CD14-positive monocyte (primary cell): ENCODE measurements at regions not wholly inside any gene's neighbourhood (a gene's known extent, or its start where the extent isn't known, plus 50 kb on each side); places are given as distances from the start of the nearest gene placed in this dataset.

Source experiments
- DNase-seq, 3 donors: peaks; one replicate each; pipeline ENCODE4 v3.0.0-alpha.2; 2011 to 2022
- H2AFZ ChIP-seq: 2 replicates; pipeline ENCODE4 v1.6.0; 2012; ENCODE audit warnings: mild to moderate bottlenecking, low read depth, low read length, inconsistent platforms; ENCODE audit not compliant: insufficient read depth, poor library complexity, severe bottlenecking
- H3K27ac ChIP-seq, 2 donors: 1 replicate in 1 of 2; 2 replicates in 1 of 2; pipeline ENCODE4 v1.5.1; 2012 to 2013; ENCODE audit warnings: low read length in 2 of 2, control low read depth in 1 of 2, inconsistent platforms in 1 of 2, low read depth in 1 of 2, mild to moderate bottlenecking in 1 of 2
- H3K27me3 ChIP-seq, 2 donors: one replicate each; pipeline versions ENCODE4 v1.6.0 to v1.6.1; 2011 to 2013; ENCODE audit warnings: low read length in 2 of 2; ENCODE audit not compliant: control insufficient read depth in 2 of 2, insufficient read depth in 2 of 2
- H3K36me3 ChIP-seq, 2 donors: replicated peaks in 1 of 2; 1 replicate in 1 of 2; 2 replicates in 1 of 2; pipeline versions ENCODE4 v1.5.1 to v1.6.1; 2012 to 2013; ENCODE audit warnings: low read length in 2 of 2, control low read depth in 1 of 2, inconsistent platforms in 1 of 2, mild to moderate bottlenecking in 1 of 2; ENCODE audit not compliant: insufficient read depth in 2 of 2, control insufficient read depth in 1 of 2
- H3K4me1 ChIP-seq, 2 donors: 1 replicate in 1 of 2; 2 replicates in 1 of 2; pipeline versions ENCODE4 v1.5.1 to v1.6.1; 2012 to 2013; ENCODE audit warnings: low read length in 2 of 2, control low read depth in 1 of 2, inconsistent platforms in 1 of 2, mild to moderate bottlenecking in 1 of 2, moderate library complexity in 1 of 2; ENCODE audit not compliant: insufficient read depth in 2 of 2, control insufficient read depth in 1 of 2
- H3K4me2 ChIP-seq: replicated peaks from 2 replicates; pipeline ENCODE3; 2012; ENCODE audit warnings: low read length, moderate library complexity, mild to moderate bottlenecking; ENCODE audit not compliant: poor library complexity, severe bottlenecking; ENCODE audit errors: extremely low read depth
- H3K4me3 ChIP-seq, 3 experiments: fragments of 200-600 bp in 1 of 3; sonication (generic) in 1 of 3; replicated peaks in 1 of 3; 1 replicate in 2 of 3; 2 replicates in 1 of 3; pipeline ENCODE4 v1.5.1; 2011 to 2013; ENCODE audit warnings: low read length in 3 of 3, mild to moderate bottlenecking in 3 of 3, control low read depth in 2 of 3, low read depth in 2 of 3, inconsistent platforms in 1 of 3, moderate library complexity in 1 of 3
- H3K79me2 ChIP-seq: 2 replicates; pipeline ENCODE4 v1.6.0; 2012; ENCODE audit warnings: mild to moderate bottlenecking, control low read depth, inconsistent platforms, low read length, moderate library complexity; ENCODE audit not compliant: insufficient read depth
- H3K9ac ChIP-seq: 2 replicates; pipeline ENCODE4 v1.6.0; 2017; ENCODE audit warnings: low read length, mild to moderate bottlenecking; ENCODE audit not compliant: insufficient read depth, poor library complexity, severe bottlenecking
- H3K9me3 ChIP-seq, 2 donors: replicated peaks in 1 of 2; 1 replicate in 1 of 2; 2 replicates in 1 of 2; pipeline versions ENCODE4 v1.5.1 to v1.6.1; 2012 to 2013; ENCODE audit warnings: low read length in 2 of 2, control low read depth in 1 of 2; ENCODE audit not compliant: control insufficient read depth in 1 of 2, insufficient read depth in 1 of 2
- H4K20me1 ChIP-seq: 2 replicates; pipeline ENCODE4 v1.6.0; 2012; ENCODE audit warnings: mild to moderate bottlenecking, low read length, control low read depth, moderate library complexity; ENCODE audit not compliant: insufficient read depth
- H3K27ac Mint-ChIP-seq, 7 donors: one replicate each; pipeline ENCODE4 v1.8.0; 2020; ENCODE audit warnings: mild to moderate bottlenecking in 7 of 7, mixed read lengths in 7 of 7, moderate library complexity in 6 of 7, inconsistent platforms in 2 of 7
- H3K27me3 Mint-ChIP-seq, 3 donors: one replicate each; pipeline ENCODE4 v1.8.0; 2021 to 2022; ENCODE audit warnings: low read depth in 3 of 3, mild to moderate bottlenecking in 3 of 3, mixed read lengths in 3 of 3, moderate library complexity in 3 of 3, inconsistent platforms in 1 of 3
- H3K36me3 Mint-ChIP-seq, 2 donors: one replicate each; pipeline ENCODE4 v1.8.0; 2020; ENCODE audit warnings: mixed read lengths in 2 of 2, inconsistent platforms in 1 of 2, mild to moderate bottlenecking in 1 of 2
- H3K4me1 Mint-ChIP-seq: one replicate; pipeline ENCODE4 v1.8.0; 2020; ENCODE audit warnings: mild to moderate bottlenecking, mixed read lengths
- H3K4me3 Mint-ChIP-seq, 2 donors: one replicate each; pipeline ENCODE4 v1.8.0; 2020; ENCODE audit warnings: mild to moderate bottlenecking in 2 of 2, mixed read lengths in 2 of 2, moderate library complexity in 1 of 2
- H3K9me3 Mint-ChIP-seq, 7 donors: one replicate each; pipeline ENCODE4 v1.8.0; 2020 to 2022; ENCODE audit warnings: mixed read lengths in 7 of 7, mild to moderate bottlenecking in 6 of 7, moderate library complexity in 6 of 7, inconsistent platforms in 2 of 7
- CTCF ChIP-seq: fragments of 200-600 bp; IDR thresholded peaks from one replicate; pipeline ENCODE4 v1.8.0; 2022; ENCODE audit warnings: antibody characterized with exemption, mild to moderate bottlenecking
- WGBS: methylation state at CpG from one replicate; pipeline ENCODE4 v1.1.5; 2013; ENCODE audit warnings: missing lambda C conversion rate; ENCODE audit not compliant: insufficient coverage; 5-methylcytosine and 5-hydroxymethylcytosine counted together
- intact Hi-C, 2 donors: fragments of 100-400 bp; cut with micrococcal nuclease; formaldehyde crosslinking; loops; one replicate each; pipeline versions ENCODE4 v1.15.0 to v1.15.1; 2023

GRCh38 chr18:44098551-44099098 lies 582.1 kb upstream of the SETBP1 start:
- H4K20me1 ChIP-seq: no peaks in the 10 kb centered on the region
- H3K9me3 ChIP-seq: peaks cover 8 to 17% of the 10 kb centered on the region in 2 donors
- Mint-ChIP-seq H3K36me3 (no peaks in the 10 kb centered on the region), H3K27ac (no peak overlapping the region), H3K4me1 (peaks cover 4% of the 10 kb centered on the region), H3K9me3 (peaks cover 0 to 10% (median 5%) of the 10 kb centered on the region in 7 donors), H3K27me3 (peaks cover 0 to 2% (median 0%) of the 10 kb centered on the region in 3 donors), H3K4me3 (no peak overlapping the region)
- H3K27me3 ChIP-seq: no peaks in the 10 kb centered on the region
- intact Hi-C loops: no loop called here
- H3K4me3 ChIP-seq: no peak overlapping the region
- H3K79me2 ChIP-seq: no peaks in the 10 kb centered on the region
- no peaks in the 10 kb centered on the region for H3K4me1 ChIP-seq
- WGBS: 75% methylated on average over 2 of the region's 4 CpGs
- no peak for DNase-seq
- H3K4me2 ChIP-seq: no peak overlapping the region
- no peak for TF ChIP-seq CTCF
- no peak overlapping the region for H3K27ac ChIP-seq
- H3K36me3 ChIP-seq: no peaks in the 10 kb centered on the region
- no peak overlapping the region for H3K9ac ChIP-seq
- no peak overlapping the region for H2AFZ ChIP-seq

GRCh38 chr18:44107187-44107586 lies 573.5 kb upstream of the SETBP1 start:
- no peaks in the 10 kb centered on the region for H3K9me3 ChIP-seq
- H3K36me3 ChIP-seq: no peaks in the 10 kb centered on the region
- no peak for DNase-seq
- no peaks in the 10 kb centered on the region for H3K27me3 ChIP-seq
- H3K9ac ChIP-seq: no peak overlapping the region
- H3K4me2 ChIP-seq: no peak overlapping the region
- no peaks in the 10 kb centered on the region for H3K79me2 ChIP-seq
- no CpG with 5 or more reads among the region's 2 CpGs for WGBS
- H2AFZ ChIP-seq: no peak overlapping the region
- H4K20me1 ChIP-seq: no peaks in the 10 kb centered on the region
- intact Hi-C loops: no loop called here
- peaks cover 0 to 3% (median 0%) of the 10 kb centered on the region in 7 donors for H3K9me3 Mint-ChIP-seq
- no peaks in the 10 kb centered on the region for H3K36me3 Mint-ChIP-seq
- peaks cover 0 to 2% (median 0%) of the 10 kb centered on the region in 3 donors for H3K27me3 Mint-ChIP-seq
- no peak overlapping the region for H3K4me3 Mint-ChIP-seq
- H3K4me1 ChIP-seq: no peaks in the 10 kb centered on the region
- H3K4me3 ChIP-seq: no peak overlapping the region
- no peak for TF ChIP-seq CTCF
- no peaks in the 10 kb centered on the region for H3K4me1 Mint-ChIP-seq
- H3K27ac ChIP-seq: no peak overlapping the region
- no peak overlapping the region for H3K27ac Mint-ChIP-seq
